ENCODE measurements at regions not wholly inside any gene's neighbourhood (a gene's known extent, or its start where the extent isn't known, plus 50 kb on each side); places are given as distances from the start of the nearest gene placed in this dataset.
"Not testable (repeated sequence)": the region's sequence is repeated elsewhere in the genome, so short reads cannot be mapped to it uniquely, and the experiment has no call there.

DNA sequence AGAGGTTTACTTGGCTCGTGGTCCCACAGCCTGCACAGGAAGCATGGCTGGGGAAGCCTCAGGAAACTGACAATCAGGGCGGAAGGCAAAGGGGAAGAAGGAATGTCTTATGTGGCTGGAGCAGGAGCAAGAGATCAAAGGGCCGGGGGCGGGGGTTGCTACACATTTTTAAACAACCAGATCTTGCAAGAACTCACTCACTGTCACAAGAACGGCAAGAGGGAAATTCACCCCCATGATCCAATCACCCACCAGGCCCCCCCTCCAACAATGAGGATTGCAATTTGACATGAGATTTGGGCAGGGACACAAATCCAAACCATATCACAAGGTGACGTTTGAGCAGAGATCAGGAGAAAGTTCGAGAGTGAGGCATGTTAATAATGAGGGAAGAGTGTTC, 163.7 kb upstream of the RPH3A start:
- CTCF ChIA-PET = no interaction called here
- POLR2A ChIA-PET = no interaction called here
- H3K4me3 ChIP-seq (ENCODE audit: low read depth, low read length) = no peak overlapping the region
- TF ChIP-seq, protein P1, sequence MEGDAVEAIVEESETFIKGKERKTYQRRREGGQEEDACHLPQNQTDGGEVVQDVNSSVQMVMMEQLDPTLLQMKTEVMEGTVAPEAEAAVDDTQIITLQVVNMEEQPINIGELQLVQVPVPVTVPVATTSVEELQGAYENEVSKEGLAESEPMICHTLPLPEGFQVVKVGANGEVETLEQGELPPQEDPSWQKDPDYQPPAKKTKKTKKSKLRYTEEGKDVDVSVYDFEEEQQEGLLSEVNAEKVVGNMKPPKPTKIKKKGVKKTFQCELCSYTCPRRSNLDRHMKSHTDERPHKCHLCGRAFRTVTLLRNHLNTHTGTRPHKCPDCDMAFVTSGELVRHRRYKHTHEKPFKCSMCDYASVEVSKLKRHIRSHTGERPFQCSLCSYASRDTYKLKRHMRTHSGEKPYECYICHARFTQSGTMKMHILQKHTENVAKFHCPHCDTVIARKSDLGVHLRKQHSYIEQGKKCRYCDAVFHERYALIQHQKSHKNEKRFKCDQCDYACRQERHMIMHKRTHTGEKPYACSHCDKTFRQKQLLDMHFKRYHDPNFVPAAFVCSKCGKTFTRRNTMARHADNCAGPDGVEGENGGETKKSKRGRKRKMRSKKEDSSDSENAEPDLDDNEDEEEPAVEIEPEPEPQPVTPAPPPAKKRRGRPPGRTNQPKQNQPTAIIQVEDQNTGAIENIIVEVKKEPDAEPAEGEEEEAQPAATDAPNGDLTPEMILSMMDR (IDR thresholded peaks at IDR 0.05; ENCODE audit: insufficient read depth, low read length, missing control alignments) = no peak
- no peak for DNase-seq (ENCODE audit: low read depth, low spot score)

DNA sequence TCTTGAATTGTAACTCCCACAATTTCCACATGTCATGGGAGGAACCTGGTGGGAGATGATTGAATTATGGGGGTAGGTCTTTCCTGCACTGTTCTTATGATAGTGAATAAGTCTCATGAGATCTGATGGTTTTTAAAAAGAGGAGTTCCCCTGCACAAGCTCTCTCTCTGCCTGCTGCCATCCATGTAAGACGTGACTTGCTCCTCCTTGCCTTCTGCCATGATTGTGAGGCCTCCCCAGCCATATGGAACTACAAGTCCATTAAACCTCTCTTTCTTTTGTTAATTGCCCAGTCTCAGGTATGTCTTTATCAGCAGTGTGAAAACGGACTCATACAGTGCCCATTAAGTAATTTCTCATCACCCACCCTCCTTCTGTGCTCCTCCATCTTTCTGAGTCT, 159.6 kb upstream of the RPH3A start:
- POLR2A ChIA-PET, CTCF ChIA-PET: not testable (repeated sequence)

DNA sequence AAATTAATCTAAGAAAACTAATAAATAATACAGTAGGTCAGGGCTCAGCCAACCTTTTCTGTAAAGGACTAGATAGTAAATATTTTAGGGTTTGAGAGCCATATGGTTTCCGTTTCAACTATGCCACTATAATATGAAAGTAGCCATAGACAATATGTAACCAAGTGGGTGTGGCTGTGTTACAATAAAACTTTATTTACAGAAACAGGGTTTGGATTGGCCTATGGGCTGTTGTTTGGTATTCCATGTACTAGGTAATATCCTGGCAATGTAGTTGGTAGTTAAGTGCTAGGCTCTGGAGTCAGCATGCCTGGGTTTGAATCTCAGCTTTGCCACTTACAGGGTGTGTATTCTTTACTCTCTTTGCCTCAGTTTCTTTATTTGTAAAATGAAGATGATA, 156.5 kb upstream of the RPH3A start:
- DNase-seq (ENCODE audit: low read depth, low spot score) = no peak
- ChIA-PET POLR2A (no interaction called here), CTCF (no interaction called here)
- H3K4me3 ChIP-seq (ENCODE audit: low read depth, low read length) = no peak overlapping the region
- TF ChIP-seq, protein P1 (IDR thresholded peaks at IDR 0.05; ENCODE audit: insufficient read depth, low read length, missing control alignments) = no peak

More for the DNA sequence above, 159.6 kb upstream of the RPH3A start:
- H3K4me3 ChIP-seq (ENCODE audit: low read depth, low read length); DNase-seq (ENCODE audit: low read depth, low spot score): not testable (repeated sequence)

DNA sequence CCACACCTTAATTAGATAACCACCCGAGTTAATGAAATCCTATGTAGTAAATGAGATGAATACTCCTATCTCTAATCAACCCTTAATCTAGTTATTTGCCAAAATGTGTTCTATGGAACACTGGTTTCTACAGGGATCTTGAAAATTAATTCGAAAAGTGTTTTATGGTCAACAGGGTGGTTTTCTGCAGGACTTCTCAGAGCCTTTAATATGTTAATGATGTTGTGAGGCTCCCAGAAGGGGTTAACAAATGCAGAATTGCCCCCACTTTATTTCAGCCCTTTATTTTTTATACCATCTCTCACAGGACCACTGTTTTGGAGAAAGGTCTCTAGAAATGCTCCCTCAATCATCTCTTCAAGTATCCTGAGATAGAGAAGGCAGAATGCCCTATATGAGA, 153.1 kb upstream of the RPH3A start:
- TF ChIP-seq, protein P1 (IDR thresholded peaks at IDR 0.05; ENCODE audit: insufficient read depth, low read length, missing control alignments) = no peak
- H3K4me3 ChIP-seq (ENCODE audit: low read depth, low read length) = no peak overlapping the region
- DNase-seq (ENCODE audit: low read depth, low spot score) = no peak
- POLR2A ChIA-PET = no interaction called here
- CTCF ChIA-PET = no interaction called here

DNA sequence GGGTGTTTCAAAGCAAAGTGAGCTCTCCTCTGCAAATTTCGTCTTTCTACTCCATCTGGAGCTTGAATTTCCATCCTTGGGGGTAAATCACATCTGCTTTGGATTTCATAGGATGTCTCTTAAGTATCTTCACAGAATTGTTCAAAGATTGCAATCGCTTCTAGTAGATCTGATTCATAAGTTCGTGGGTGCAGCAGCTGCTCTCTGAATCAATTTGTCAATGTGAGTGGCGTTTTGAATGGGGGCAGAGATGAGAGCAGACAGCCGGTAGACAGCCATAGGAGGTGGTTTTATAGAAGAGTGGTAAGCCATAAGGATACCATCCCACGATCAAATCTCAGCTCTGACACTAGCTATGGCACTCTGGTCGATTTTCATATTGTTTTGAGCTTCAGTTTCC, 146.0 kb upstream of the RPH3A start:
- CTCF ChIA-PET = no interaction called here
- DNase-seq (ENCODE audit: low read depth, low spot score) = no peak
- POLR2A ChIA-PET = no interaction called here
- no peak overlapping the region for H3K4me3 ChIP-seq (ENCODE audit: low read depth, low read length)
- TF ChIP-seq, protein P1 (IDR thresholded peaks at IDR 0.05; ENCODE audit: insufficient read depth, low read length, missing control alignments) = no peak

DNA sequence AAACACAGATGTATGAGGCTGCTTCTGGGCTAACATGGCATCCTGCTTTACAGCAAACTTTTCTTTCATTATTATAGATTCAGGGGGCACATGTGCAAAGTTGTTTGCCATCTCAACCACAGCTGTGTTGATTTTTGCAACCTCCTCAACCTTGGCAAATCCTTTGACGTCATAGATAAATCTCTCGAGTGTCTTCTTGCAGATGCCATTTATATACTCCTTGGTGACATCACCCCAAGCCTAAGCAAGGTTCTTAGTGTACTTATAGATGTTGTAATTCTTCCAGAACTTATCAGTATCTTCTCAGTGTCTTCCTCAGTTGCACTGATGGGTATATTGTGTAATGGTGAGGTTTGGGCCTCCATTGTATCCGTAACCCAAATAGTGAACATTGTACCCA, 135.4 kb upstream of the RPH3A start:
- TF ChIP-seq, protein P1 (IDR thresholded peaks at IDR 0.05; ENCODE audit: insufficient read depth, low read length, missing control alignments) = no peak
- ChIA-PET POLR2A (no interaction called here), CTCF (no interaction called here)
- no peak for DNase-seq (ENCODE audit: low read depth, low spot score)
- H3K4me3 ChIP-seq (ENCODE audit: low read depth, low read length) = no peak overlapping the region

DNA sequence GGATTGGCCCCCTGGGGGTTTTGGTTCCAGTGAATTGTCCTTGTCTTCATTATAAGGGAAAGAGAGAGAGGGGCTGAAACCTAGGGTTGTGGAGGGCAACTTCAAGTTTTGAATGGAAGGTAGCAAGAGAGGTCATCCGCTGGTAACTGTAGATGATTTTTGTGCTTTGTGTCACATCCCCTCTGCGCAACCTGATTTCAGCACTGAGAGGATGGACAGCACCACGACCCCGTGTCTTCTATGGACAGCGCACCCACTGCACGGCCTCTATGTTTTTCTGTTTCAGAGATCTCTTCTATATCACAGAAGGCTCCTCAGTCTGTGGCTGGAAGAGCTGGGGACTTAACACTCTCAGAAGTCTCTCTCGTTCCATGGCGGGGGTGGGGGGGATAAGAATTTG, 127.0 kb upstream of the RPH3A start:
- DNase-seq (ENCODE audit: low read depth, low spot score) = no peak
- H3K4me3 ChIP-seq (ENCODE audit: low read depth, low read length) = no peak overlapping the region
- POLR2A ChIA-PET = no interaction called here
- CTCF ChIA-PET = no interaction called here
- TF ChIP-seq, protein P1 (IDR thresholded peaks at IDR 0.05; ENCODE audit: insufficient read depth, low read length, missing control alignments) = no peak

Data from AG04449 (cell line).